ENCODE measurements at regions not wholly inside any gene's neighbourhood (a gene's known extent, or its start where the extent isn't known, plus 50 kb on each side); places are given as distances from the start of the nearest gene placed in this dataset.
"Not testable (repeated sequence)": the region's sequence is repeated elsewhere in the genome, so short reads cannot be mapped to it uniquely, and the experiment has no call there.

- not testable (repeated sequence) for TF ChIP-seq CTCF (conservative IDR thresholded peaks at IDR 0.05 in 1 of 2, IDR thresholded peaks at IDR 0.05 in 1 of 2; ENCODE audit: extremely low read depth in 1 of 2, insufficient read depth in 1 of 2, low read depth in 1 of 2, low read length in 2 of 2); EZH2 (IDR thresholded peaks at IDR 0.05; ENCODE audit: borderline replicate concordance, low read length)
These were observed 338.1 kb upstream of the GALNTL6 start for GRCh38 chr4:171475111-171475510.

Data from mammary epithelial cell (primary cell).